ENCODE measurements at regions not wholly inside any gene's neighbourhood (a gene's known extent, or its start where the extent isn't known, plus 50 kb on each side); places are given as distances from the start of the nearest gene placed in this dataset.
A peak's percentile ranks its signal among the peaks of the same experiment; 100 is the strongest.

DNA sequence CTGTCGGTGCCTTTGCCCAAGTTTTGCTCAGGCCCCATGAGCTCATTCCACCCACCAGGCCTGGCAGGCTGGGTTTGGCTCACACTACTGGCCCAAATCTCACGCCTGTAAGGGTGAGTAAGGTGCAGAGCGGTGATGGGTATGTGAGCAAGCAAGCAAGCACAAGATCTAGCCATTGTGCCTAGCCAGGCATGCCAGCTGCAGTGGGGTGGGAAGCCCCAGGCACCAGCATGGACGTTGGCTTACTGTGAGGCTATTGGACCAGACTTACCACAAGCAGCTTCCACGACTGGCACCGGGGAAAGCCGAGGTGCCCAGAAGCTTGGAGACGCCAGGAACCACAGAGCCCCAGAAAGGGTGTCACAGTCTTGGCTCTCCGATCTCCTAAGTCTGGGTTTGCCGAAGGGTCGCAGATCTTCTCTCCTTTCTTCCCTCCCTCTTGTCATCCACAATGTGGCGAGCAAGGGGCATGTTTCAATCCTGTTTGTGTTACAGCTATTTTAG is 2659.4 kb upstream of the PCDH20 start:
- Histone ChIP-seq H3K4me1 (ENCODE audit: insufficient read depth, low read length, poor library complexity, severe bottlenecking) (peaks cover 4% of the 10 kb centered on the region), H3K36me3 (ENCODE audit: insufficient read depth, low read length) (no peaks in the 10 kb centered on the region), H3K9me2 (replicated peaks; ENCODE audit: low read depth, low read length) (no peaks in the 10 kb centered on the region), H3K27me3 (ENCODE audit: insufficient read depth, low read length, poor library complexity, severe bottlenecking) (no peaks in the 10 kb centered on the region), H2AFZ (ENCODE audit: low read length) (no peak overlapping the region), H3K4me2 (ENCODE audit: low read depth, low read length, poor library complexity, severe bottlenecking) (no peak overlapping the region), H3K4me3 (ENCODE audit: low read length, poor library complexity, severe bottlenecking) (no peak overlapping the region), H4K20me1 (ENCODE audit: insufficient read depth, low read length, poor library complexity, severe bottlenecking) (no peaks in the 10 kb centered on the region), H3K9me3 (ENCODE audit: insufficient read depth, low read depth, low read length) (peaks cover 4% of the 10 kb centered on the region; the same call in 1 of the 2 replicates), H3F3A (ENCODE audit: low read depth) (no peaks in the 10 kb centered on the region), H3K9ac (ENCODE audit: low read depth, low read length, poor library complexity, severe bottlenecking) (no peak overlapping the region), H3K79me2 (ENCODE audit: insufficient read depth, low read length) (no peaks in the 10 kb centered on the region)
- TF ChIP-seq, protein P1, sequence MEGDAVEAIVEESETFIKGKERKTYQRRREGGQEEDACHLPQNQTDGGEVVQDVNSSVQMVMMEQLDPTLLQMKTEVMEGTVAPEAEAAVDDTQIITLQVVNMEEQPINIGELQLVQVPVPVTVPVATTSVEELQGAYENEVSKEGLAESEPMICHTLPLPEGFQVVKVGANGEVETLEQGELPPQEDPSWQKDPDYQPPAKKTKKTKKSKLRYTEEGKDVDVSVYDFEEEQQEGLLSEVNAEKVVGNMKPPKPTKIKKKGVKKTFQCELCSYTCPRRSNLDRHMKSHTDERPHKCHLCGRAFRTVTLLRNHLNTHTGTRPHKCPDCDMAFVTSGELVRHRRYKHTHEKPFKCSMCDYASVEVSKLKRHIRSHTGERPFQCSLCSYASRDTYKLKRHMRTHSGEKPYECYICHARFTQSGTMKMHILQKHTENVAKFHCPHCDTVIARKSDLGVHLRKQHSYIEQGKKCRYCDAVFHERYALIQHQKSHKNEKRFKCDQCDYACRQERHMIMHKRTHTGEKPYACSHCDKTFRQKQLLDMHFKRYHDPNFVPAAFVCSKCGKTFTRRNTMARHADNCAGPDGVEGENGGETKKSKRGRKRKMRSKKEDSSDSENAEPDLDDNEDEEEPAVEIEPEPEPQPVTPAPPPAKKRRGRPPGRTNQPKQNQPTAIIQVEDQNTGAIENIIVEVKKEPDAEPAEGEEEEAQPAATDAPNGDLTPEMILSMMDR (conservative IDR thresholded peaks at IDR 0.05; ENCODE audit: low read length), result no peak
- TF ChIP-seq EZH2phosphoT487 (IDR thresholded peaks at IDR 0.05; ENCODE audit: borderline replicate concordance), result no peak

DNA sequence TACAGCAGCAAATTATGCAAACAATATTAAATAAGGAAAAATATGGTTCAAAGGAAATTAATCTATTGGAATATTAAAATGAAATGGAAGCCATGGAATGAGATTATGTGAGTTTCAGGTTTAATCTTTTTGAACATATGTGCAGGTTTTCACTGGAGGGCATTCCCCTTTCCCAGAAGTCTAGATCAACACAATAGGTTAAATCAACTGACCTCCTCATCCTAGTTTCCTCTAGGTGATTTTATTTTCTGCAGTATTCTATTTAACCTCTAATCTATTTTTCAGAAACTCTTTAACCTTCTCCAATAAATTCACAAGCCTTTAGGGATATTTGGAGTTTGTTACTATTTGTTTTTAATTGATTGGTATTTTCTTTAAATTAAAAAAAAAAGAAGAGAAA is 2657.6 kb upstream of the PCDH20 start:
- H3K9me2 ChIP-seq (replicated peaks; ENCODE audit: low read depth, low read length), result no peaks in the 10 kb centered on the region
- H3K9ac ChIP-seq (ENCODE audit: low read depth, low read length, poor library complexity, severe bottlenecking), result no peak overlapping the region
- no peaks in the 10 kb centered on the region for H4K20me1 ChIP-seq (ENCODE audit: insufficient read depth, low read length, poor library complexity, severe bottlenecking)
- H3K79me2 ChIP-seq (ENCODE audit: insufficient read depth, low read length), result no peaks in the 10 kb centered on the region
- H3K4me2 ChIP-seq (ENCODE audit: low read depth, low read length, poor library complexity, severe bottlenecking), result no peak overlapping the region
- H3K9me3 ChIP-seq (ENCODE audit: insufficient read depth, low read depth, low read length), result peaks cover 4% of the 10 kb centered on the region; the same call in 1 of the 2 replicates
- H2AFZ ChIP-seq (ENCODE audit: low read length), result no peak overlapping the region
- H3K4me3 ChIP-seq (ENCODE audit: low read length, poor library complexity, severe bottlenecking), result no peak overlapping the region
- TF ChIP-seq EZH2phosphoT487 (IDR thresholded peaks at IDR 0.05; ENCODE audit: borderline replicate concordance), result no peak
- TF ChIP-seq, protein P1 (conservative IDR thresholded peaks at IDR 0.05; ENCODE audit: low read length), result no peak
- H3K4me1 ChIP-seq (ENCODE audit: insufficient read depth, low read length, poor library complexity, severe bottlenecking), result peaks cover 20% of the 10 kb centered on the region
- H3K36me3 ChIP-seq (ENCODE audit: insufficient read depth, low read length), result no peaks in the 10 kb centered on the region
- H3K27me3 ChIP-seq (ENCODE audit: insufficient read depth, low read length, poor library complexity, severe bottlenecking), result no peaks in the 10 kb centered on the region
- H3F3A ChIP-seq (ENCODE audit: low read depth), result no peaks in the 10 kb centered on the region

DNA sequence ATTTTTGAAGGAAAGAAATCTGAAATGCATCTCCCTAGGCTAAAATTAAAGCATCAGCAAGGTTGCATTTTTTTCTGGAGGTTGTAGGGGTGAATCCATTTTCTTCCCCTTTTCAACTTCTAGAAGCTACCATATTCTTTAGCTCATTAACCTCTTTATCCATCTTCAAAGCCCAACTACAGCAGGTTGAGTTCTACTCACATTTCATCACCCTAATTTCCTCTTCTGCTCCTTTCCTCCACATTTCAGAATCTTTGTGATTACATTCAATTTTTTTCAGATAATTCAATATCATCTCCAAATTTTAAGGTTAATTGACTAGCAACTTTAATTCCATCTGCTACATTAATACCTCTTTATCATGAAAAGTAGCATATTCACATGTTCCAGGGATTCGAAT is 2655.7 kb upstream of the PCDH20 start:
- no peaks in the 10 kb centered on the region for H3F3A ChIP-seq (ENCODE audit: low read depth)
- no peaks in the 10 kb centered on the region for H3K9me2 ChIP-seq (replicated peaks; ENCODE audit: low read depth, low read length)
- 0 out of 2 replicates have a peak overlapping the region, but pooled peaks have one; percentile 14 for H2AFZ ChIP-seq (ENCODE audit: low read length)
- no peaks in the 10 kb centered on the region for H3K27me3 ChIP-seq (ENCODE audit: insufficient read depth, low read length, poor library complexity, severe bottlenecking)
- 0 out of 2 replicates have a peak, but pooled peaks cover 4% of the 10 kb centered on the region for H3K9me3 ChIP-seq (ENCODE audit: insufficient read depth, low read depth, low read length)
- no peak overlapping the region for H3K9ac ChIP-seq (ENCODE audit: low read depth, low read length, poor library complexity, severe bottlenecking)
- no peaks in the 10 kb centered on the region for H4K20me1 ChIP-seq (ENCODE audit: insufficient read depth, low read length, poor library complexity, severe bottlenecking)
- no peak overlapping the region for H3K4me2 ChIP-seq (ENCODE audit: low read depth, low read length, poor library complexity, severe bottlenecking)
- H3K36me3 ChIP-seq (ENCODE audit: insufficient read depth, low read length), result no peaks in the 10 kb centered on the region
- H3K79me2 ChIP-seq (ENCODE audit: insufficient read depth, low read length), result no peaks in the 10 kb centered on the region
- no peak overlapping the region for H3K4me3 ChIP-seq (ENCODE audit: low read length, poor library complexity, severe bottlenecking)
- TF ChIP-seq, protein P1 (conservative IDR thresholded peaks at IDR 0.05; ENCODE audit: low read length), result no peak
- no peak for TF ChIP-seq EZH2phosphoT487 (IDR thresholded peaks at IDR 0.05; ENCODE audit: borderline replicate concordance)
- peaks cover 37% of the 10 kb centered on the region for H3K4me1 ChIP-seq (ENCODE audit: insufficient read depth, low read length, poor library complexity, severe bottlenecking)

Measured in Loucy (cell line).